Choroid plexus epithelial cell (primary cell): ENCODE measurements at regions not wholly inside any gene's neighbourhood (a gene's known extent, or its start where the extent isn't known, plus 50 kb on each side); places are given as distances from the start of the nearest gene placed in this dataset.

ENCODE experiments used
- DNase-seq: peaks from one replicate; pipeline ENCODE4 v3.0.0-alpha.2; 2010; ENCODE audit warnings: low read depth
- H3K4me3 ChIP-seq: 2 replicates; pipeline ENCODE4 v1.5.1; 2011; ENCODE audit warnings: low read depth, mild to moderate bottlenecking, control low read depth, low read length, moderate library complexity
- CTCF ChIP-seq: conservative IDR thresholded peaks from 2 replicates; pipeline ENCODE4 v1.5.1; 2011; ENCODE audit warnings: low read depth, mild to moderate bottlenecking, control low read depth, inconsistent platforms, low read length, moderate library complexity

- no peak overlapping the region for H3K4me3 ChIP-seq
- no peak for DNase-seq
- no peak for TF ChIP-seq CTCF
Measured at GRCh38 chr13:53821632-53822031, 793.0 kb downstream of the OLFM4 start.

- TF ChIP-seq CTCF: no peak
- H3K4me3 ChIP-seq: no peak overlapping the region
- no peak for DNase-seq
Measured at GRCh38 chr13:53822136-53822535, 793.5 kb downstream of the OLFM4 start.

GRCh38 chr13:53839461-53839860 lies 810.8 kb downstream of the OLFM4 start:
- DNase-seq: no peak
- H3K4me3 ChIP-seq: no peak overlapping the region
- TF ChIP-seq CTCF: no peak

GRCh38 chr13:53844473-53845146 lies 816.0 kb downstream of the OLFM4 start:
- no peak for DNase-seq
- no peak overlapping the region for H3K4me3 ChIP-seq
- TF ChIP-seq CTCF: no peak

- TF ChIP-seq CTCF: no peak
- DNase-seq: no peak
- H3K4me3 ChIP-seq: no peak overlapping the region
Measured at GRCh38 chr13:53847502-53847901, 818.9 kb downstream of the OLFM4 start.

GRCh38 chr13:53848366-53848961 lies 819.9 kb downstream of the OLFM4 start:
- H3K4me3 ChIP-seq: no peak overlapping the region
- no peak for TF ChIP-seq CTCF
- no peak for DNase-seq

- DNase-seq: no peak
- H3K4me3 ChIP-seq: no peak overlapping the region
- no peak for TF ChIP-seq CTCF
Measured at GRCh38 chr13:53854321-53854720, 825.7 kb downstream of the OLFM4 start.
